AG04450 (cell line): ENCODE measurements at regions not wholly inside any gene's neighbourhood (a gene's known extent, or its start where the extent isn't known, plus 50 kb on each side); places are given as distances from the start of the nearest gene placed in this dataset.

Source experiments
- CTCF ChIA-PET: fragments of 300-600, 350-600 bp; formaldehyde crosslinking; extraction: SDS; loops from one replicate; lab custom pipeline; 2022; ENCODE audit warnings: antibody characterized with exemption, inconsistent platforms; lab: Charles Lee
- POLR2A ChIA-PET: fragments of 350-600 bp; formaldehyde crosslinking; extraction: SDS; loops from one replicate; lab custom pipeline; 2021; ENCODE audit warnings: antibody characterized with exemption, inconsistent platforms; lab: Yijun Ruan, JAX
- DNase-seq: peaks from one replicate; pipeline ENCODE4 v3.0.0-alpha.2; 2011; ENCODE audit warnings: low read depth, low spot score
- H3K27ac ChIP-seq: one replicate; pipeline ENCODE4 v1.5.1; 2012; ENCODE audit warnings: low read depth, low read length, control low read depth
- H3K27me3 ChIP-seq: one replicate; pipeline ENCODE4 v1.6.0; 2012; ENCODE audit warnings: low read length; ENCODE audit not compliant: control insufficient read depth, insufficient read depth
- H3K4me3 ChIP-seq: 2 replicates; pipeline ENCODE4 v1.5.1; 2011; ENCODE audit warnings: mild to moderate bottlenecking, low read depth, low read length, control low read depth
- H3K9me3 ChIP-seq: 2 replicates; pipeline ENCODE4 v1.5.1; 2012; ENCODE audit warnings: low read length; ENCODE audit not compliant: control insufficient read depth, insufficient read depth
- CTCF ChIP-seq: IDR thresholded peaks from 2 replicates; pipeline ENCODE4 v1.5.1; 2011; ENCODE audit warnings: low read depth, low read length, control low read depth, inconsistent platforms

- H3K27ac ChIP-seq = no peak overlapping the region
- CTCF ChIA-PET = no interaction called here
- H3K4me3 ChIP-seq = no peak overlapping the region
- H3K27me3 ChIP-seq = peaks cover 3% of the 10 kb centered on the region
- no peak for TF ChIP-seq CTCF
- POLR2A ChIA-PET = no interaction called here
- peaks cover 19% of the 10 kb centered on the region for H3K9me3 ChIP-seq
- DNase-seq = no peak
Measured at GRCh38 chr9:16236882-16237281, 633.6 kb downstream of the BNC2 start.

- Histone ChIP-seq H3K27me3 (peaks cover 3% of the 10 kb centered on the region), H3K27ac (no peak overlapping the region), H3K9me3 (peaks cover 14% of the 10 kb centered on the region), H3K4me3 (no peak overlapping the region)
- no peak for DNase-seq
- POLR2A ChIA-PET = no interaction called here
- CTCF ChIA-PET = interaction anchor here (1.2 kb wide), 1 partner anchor 200 kb away, joined by 4 read pairs; no protein-coding TSS in a partner anchor
- no peak for TF ChIP-seq CTCF
Measured at GRCh38 chr9:16238623-16239138, 631.8 kb downstream of the BNC2 start.

GRCh38 chr9:16241231-16241630, 629.2 kb downstream of the BNC2 start:
- no peak overlapping the region for H3K27ac ChIP-seq
- H3K9me3 ChIP-seq = no peaks in the 10 kb centered on the region
- ChIA-PET CTCF (no interaction called here), POLR2A (no interaction called here)
- no peak overlapping the region for H3K4me3 ChIP-seq
- TF ChIP-seq CTCF = no peak
- DNase-seq = peak; percentile 32
- H3K27me3 ChIP-seq = no peaks in the 10 kb centered on the region

GRCh38 chr9:16243798-16244197, 626.7 kb downstream of the BNC2 start:
- no peak overlapping the region for H3K4me3 ChIP-seq
- CTCF ChIA-PET = no interaction called here
- H3K27me3 ChIP-seq = no peaks in the 10 kb centered on the region
- H3K27ac ChIP-seq = no peak overlapping the region
- no peak for TF ChIP-seq CTCF
- DNase-seq = no peak
- POLR2A ChIA-PET = interaction anchor here (0.6 kb wide), 1 partner anchor 313 kb away, joined by 3 read pairs; no protein-coding TSS in a partner anchor
- no peaks in the 10 kb centered on the region for H3K9me3 ChIP-seq

- H3K9me3 ChIP-seq = no peaks in the 10 kb centered on the region
- CTCF ChIA-PET = interaction anchor here (0.6 to 1.8 kb wide), 3 partner anchors 11 to 479 kb away, joined by 3 to 4 read pairs (median 3); no protein-coding TSS in a partner anchor
- no peak for DNase-seq
- TF ChIP-seq CTCF = no peak
- H3K27me3 ChIP-seq = no peaks in the 10 kb centered on the region
- POLR2A ChIA-PET = no interaction called here
- H3K4me3 ChIP-seq = no peak overlapping the region
- H3K27ac ChIP-seq = no peak overlapping the region
Measured at GRCh38 chr9:16245756-16246440, 624.6 kb downstream of the BNC2 start.
